ENCODE measurements at regions not wholly inside any gene's neighbourhood (a gene's known extent, or its start where the extent isn't known, plus 50 kb on each side); places are given as distances from the start of the nearest gene placed in this dataset.
"Not testable (repeated sequence)": the region's sequence is repeated elsewhere in the genome, so short reads cannot be mapped to it uniquely, and the experiment has no call there.

- not testable (repeated sequence) for TF ChIP-seq CTCF, POLR2AphosphoS5, POLR2A, EP300 (IDR thresholded peaks at IDR 0.05)
These were observed 893.5 kb downstream of the RPIA start for GRCh38 chr2:89584868-89585557.
